Skeletal muscle tissue (tissue), 3 donors: ENCODE measurements at regions not wholly inside any gene's neighbourhood (a gene's known extent, or its start where the extent isn't known, plus 50 kb on each side); places are given as distances from the start of the nearest gene placed in this dataset.

ENCODE experiments used
- H3K27ac ChIP-seq: one replicate; pipeline ENCODE4 v1.7.0; 2013; ENCODE audit warnings: mild to moderate bottlenecking, low read depth, low read length, inconsistent platforms
- H3K27me3 ChIP-seq, 3 donors: one replicate each; pipeline ENCODE4 v1.7.0; 2013; ENCODE audit warnings: low read length in 3 of 3; ENCODE audit not compliant: control insufficient read depth in 3 of 3, insufficient read depth in 3 of 3
- H3K36me3 ChIP-seq, 3 donors: one replicate each; pipeline ENCODE4 v1.7.0; 2013; ENCODE audit warnings: low read length in 3 of 3; ENCODE audit not compliant: control insufficient read depth in 3 of 3, insufficient read depth in 3 of 3
- H3K4me1 ChIP-seq, 3 donors: one replicate each; pipeline ENCODE4 v1.7.0; 2013; ENCODE audit warnings: low read length in 3 of 3, mild to moderate bottlenecking in 3 of 3; ENCODE audit not compliant: control insufficient read depth in 3 of 3, insufficient read depth in 3 of 3
- H3K4me3 ChIP-seq, 3 donors: one replicate each; pipeline ENCODE4 v1.7.0; 2013; ENCODE audit warnings: low read length in 3 of 3
- H3K9ac ChIP-seq, 3 donors: one replicate each; pipeline ENCODE4 v1.7.0; 2013; ENCODE audit warnings: low read length in 3 of 3, mild to moderate bottlenecking in 3 of 3, moderate library complexity in 2 of 3, low read depth in 1 of 3
- H3K9me3 ChIP-seq, 3 donors: one replicate each; pipeline ENCODE4 v1.7.0; 2013; ENCODE audit warnings: low read length in 3 of 3; ENCODE audit not compliant: control insufficient read depth in 3 of 3
- donor health status: Osteomylitis.

GRCh38 chr5:35483191-35483590 is 134.5 kb upstream of the SPEF2 start:
- Histone ChIP-seq H3K9me3 (no peaks in the 10 kb centered on the region), H3K27me3 (no peaks in the 10 kb centered on the region), H3K4me3 (no peak overlapping the region), H3K9ac (no peak overlapping the region), H3K4me1 (no peaks in the 10 kb centered on the region), H3K27ac (no peak overlapping the region), H3K36me3 (no peaks in the 10 kb centered on the region)

- no peak overlapping the region for H3K9ac ChIP-seq
- H3K27ac ChIP-seq = no peak overlapping the region
- H3K4me3 ChIP-seq = no peak overlapping the region
- no peaks in the 10 kb centered on the region for H3K27me3 ChIP-seq
- no peaks in the 10 kb centered on the region for H3K4me1 ChIP-seq
- no peaks in the 10 kb centered on the region for H3K36me3 ChIP-seq
- H3K9me3 ChIP-seq = no peaks in the 10 kb centered on the region
These were observed 135.4 kb upstream of the SPEF2 start for GRCh38 chr5:35482167-35482755.

- peak overlapping the region in 2 of 3 donors; percentile 10 to 36 for H3K9ac ChIP-seq
- no peak overlapping the region for H3K27ac ChIP-seq
- no peaks in the 10 kb centered on the region for H3K9me3 ChIP-seq
- H3K4me3 ChIP-seq = peak overlapping the region in 2 of 3 donors; percentile 17 to 54
- no peaks in the 10 kb centered on the region for H3K36me3 ChIP-seq
- no peaks in the 10 kb centered on the region for H3K4me1 ChIP-seq
- H3K27me3 ChIP-seq = no peaks in the 10 kb centered on the region
These were observed 138.6 kb upstream of the SPEF2 start for GRCh38 chr5:35478856-35479682.

GRCh38 chr5:35477911-35478310 is 139.8 kb upstream of the SPEF2 start:
- no peak overlapping the region for H3K4me3 ChIP-seq
- no peaks in the 10 kb centered on the region for H3K36me3 ChIP-seq
- H3K27ac ChIP-seq = no peak overlapping the region
- no peaks in the 10 kb centered on the region for H3K4me1 ChIP-seq
- no peak overlapping the region for H3K9ac ChIP-seq
- no peaks in the 10 kb centered on the region for H3K27me3 ChIP-seq
- no peaks in the 10 kb centered on the region for H3K9me3 ChIP-seq

GRCh38 chr5:35477321-35477720 is 140.3 kb upstream of the SPEF2 start:
- Histone ChIP-seq H3K27me3 (no peaks in the 10 kb centered on the region), H3K36me3 (no peaks in the 10 kb centered on the region), H3K4me1 (no peaks in the 10 kb centered on the region), H3K4me3 (no peak overlapping the region), H3K27ac (no peak overlapping the region), H3K9me3 (no peaks in the 10 kb centered on the region), H3K9ac (no peak overlapping the region)

GRCh38 chr5:35476797-35477196 is 140.9 kb upstream of the SPEF2 start:
- no peaks in the 10 kb centered on the region for H3K36me3 ChIP-seq
- H3K9me3 ChIP-seq = no peaks in the 10 kb centered on the region
- no peaks in the 10 kb centered on the region for H3K4me1 ChIP-seq
- no peak overlapping the region for H3K9ac ChIP-seq
- no peaks in the 10 kb centered on the region for H3K27me3 ChIP-seq
- H3K4me3 ChIP-seq = no peak overlapping the region
- H3K27ac ChIP-seq = no peak overlapping the region

- Histone ChIP-seq H3K4me1 (no peaks in the 10 kb centered on the region), H3K9me3 (no peaks in the 10 kb centered on the region)
These were observed 141.6 kb upstream of the SPEF2 start for GRCh38 chr5:35476036-35476435.

GRCh38 chr5:35473589-35473988 is 144.1 kb upstream of the SPEF2 start:
- H3K9ac ChIP-seq = no peak overlapping the region
- no peak overlapping the region for H3K4me3 ChIP-seq
- no peak overlapping the region for H3K27ac ChIP-seq
- no peaks in the 10 kb centered on the region for H3K4me1 ChIP-seq
- no peaks in the 10 kb centered on the region for H3K27me3 ChIP-seq
- no peaks in the 10 kb centered on the region for H3K9me3 ChIP-seq
- no peaks in the 10 kb centered on the region for H3K36me3 ChIP-seq

More at GRCh38 chr5:35476036-35476435, 141.6 kb upstream of the SPEF2 start:
- Histone ChIP-seq H3K9ac (no peak overlapping the region), H3K36me3 (no peaks in the 10 kb centered on the region), H3K27ac (no peak overlapping the region), H3K27me3 (no peaks in the 10 kb centered on the region), H3K4me3 (no peak overlapping the region)

- no peak overlapping the region for H3K4me3 ChIP-seq
These were observed 146.8 kb upstream of the SPEF2 start for GRCh38 chr5:35470866-35471265.

GRCh38 chr5:35468811-35469210 is 148.9 kb upstream of the SPEF2 start:
- no peaks in the 10 kb centered on the region for H3K9me3 ChIP-seq
- H3K4me3 ChIP-seq = no peak overlapping the region
- H3K4me1 ChIP-seq = no peaks in the 10 kb centered on the region
- H3K36me3 ChIP-seq = no peaks in the 10 kb centered on the region
- H3K27ac ChIP-seq = no peak overlapping the region
- no peak overlapping the region for H3K9ac ChIP-seq
- no peaks in the 10 kb centered on the region for H3K27me3 ChIP-seq

More at GRCh38 chr5:35470866-35471265, 146.8 kb upstream of the SPEF2 start:
- Histone ChIP-seq H3K27ac (no peak overlapping the region), H3K9me3 (no peaks in the 10 kb centered on the region), H3K9ac (no peak overlapping the region), H3K36me3 (no peaks in the 10 kb centered on the region), H3K27me3 (no peaks in the 10 kb centered on the region), H3K4me1 (no peaks in the 10 kb centered on the region)
